Hepatocyte (in vitro differentiated cells): ENCODE measurements at regions not wholly inside any gene's neighbourhood (a gene's known extent, or its start where the extent isn't known, plus 50 kb on each side); places are given as distances from the start of the nearest gene placed in this dataset.

Experiments
- DNase-seq: peaks from one replicate; pipeline ENCODE4 v3.0.0-alpha.2; 2016; ENCODE audit warnings: low spot score
- H2AFZ ChIP-seq: fragments of 200-600 bp; sonication (generic); 2 replicates; pipeline ENCODE4 v1.6.0; 2016; ENCODE audit warnings: antibody characterized with exemption, mild to moderate bottlenecking
- H3K27ac ChIP-seq: fragments of 200-600 bp; sonication (generic); 2 replicates; pipeline ENCODE4 v1.5.1; 2016; ENCODE audit warnings: mild to moderate bottlenecking
- H3K27me3 ChIP-seq: fragments of 200-600 bp; sonication (generic); 2 replicates; pipeline ENCODE4 v1.6.1; 2016
- H3K36me3 ChIP-seq: fragments of 200-600 bp; sonication (generic); replicated peaks from 2 replicates; pipeline ENCODE4 v1.5.1; 2016; ENCODE audit warnings: low read depth; ENCODE audit not compliant: insufficient read depth
- H3K4me1 ChIP-seq: fragments of 200-600 bp; sonication (generic); 2 replicates; pipeline ENCODE4 v1.5.1; 2016; ENCODE audit warnings: mild to moderate bottlenecking, moderate library complexity; ENCODE audit not compliant: insufficient read depth
- H3K4me2 ChIP-seq: fragments of 200-600 bp; sonication (generic); 2 replicates; pipeline ENCODE4 v1.6.0; 2016
- H3K4me3 ChIP-seq: fragments of 200-600 bp; sonication (generic); 2 replicates; pipeline ENCODE4 v1.5.1; 2016; ENCODE audit warnings: mild to moderate bottlenecking
- H3K79me2 ChIP-seq: fragments of 200-600 bp; sonication (generic); 2 replicates; pipeline ENCODE4 v1.6.0; 2017; ENCODE audit warnings: mild to moderate bottlenecking
- H3K9me2 ChIP-seq: fragments of 200-600 bp; sonication (generic); replicated peaks from 2 replicates; pipeline ENCODE4 v1.6.0; 2017; ENCODE audit warnings: mild to moderate bottlenecking; ENCODE audit not compliant: insufficient read depth
- H3K9me3 ChIP-seq: fragments of 200-600 bp; sonication (generic); 2 replicates; pipeline ENCODE4 v1.5.1; 2016; ENCODE audit warnings: low read depth, mild to moderate bottlenecking
- H4K20me1 ChIP-seq: fragments of 200-600 bp; sonication (generic); 2 replicates; pipeline ENCODE4 v1.6.0; 2016; ENCODE audit warnings: mild to moderate bottlenecking; ENCODE audit not compliant: insufficient read depth, poor library complexity, severe bottlenecking
- EZH2 ChIP-seq: fragments of 200-600 bp; sonication (generic); IDR thresholded peaks from 2 replicates; pipeline ENCODE4 v1.6.1; 2016; ENCODE audit warnings: antibody characterized with exemption, mild to moderate bottlenecking, borderline replicate concordance
- EZH2phosphoT487 ChIP-seq: fragments of 200-600 bp; sonication (generic); IDR thresholded peaks from one replicate; pipeline ENCODE4 v1.6.1; 2018; ENCODE audit warnings: antibody characterized with exemption, mild to moderate bottlenecking, low read depth, moderate library complexity; ENCODE audit not compliant: unreplicated experiment, severe bottlenecking
- WGBS: methylation state at CpG from one replicate; pipeline ENCODE4 v1.1.6; 2016; ENCODE audit warnings: low lambda C conversion rate; ENCODE audit errors: missing lambda C conversion rate; 5-methylcytosine and 5-hydroxymethylcytosine counted together
- TF ChIP-seq, protein P1 (sequence below): fragments of 200-600 bp; sonication (generic); IDR thresholded peaks from 2 replicates; pipeline ENCODE4 v1.5.1; 2016; ENCODE audit warnings: antibody characterized with exemption, mild to moderate bottlenecking; ENCODE audit not compliant: poor library complexity

DNA sequence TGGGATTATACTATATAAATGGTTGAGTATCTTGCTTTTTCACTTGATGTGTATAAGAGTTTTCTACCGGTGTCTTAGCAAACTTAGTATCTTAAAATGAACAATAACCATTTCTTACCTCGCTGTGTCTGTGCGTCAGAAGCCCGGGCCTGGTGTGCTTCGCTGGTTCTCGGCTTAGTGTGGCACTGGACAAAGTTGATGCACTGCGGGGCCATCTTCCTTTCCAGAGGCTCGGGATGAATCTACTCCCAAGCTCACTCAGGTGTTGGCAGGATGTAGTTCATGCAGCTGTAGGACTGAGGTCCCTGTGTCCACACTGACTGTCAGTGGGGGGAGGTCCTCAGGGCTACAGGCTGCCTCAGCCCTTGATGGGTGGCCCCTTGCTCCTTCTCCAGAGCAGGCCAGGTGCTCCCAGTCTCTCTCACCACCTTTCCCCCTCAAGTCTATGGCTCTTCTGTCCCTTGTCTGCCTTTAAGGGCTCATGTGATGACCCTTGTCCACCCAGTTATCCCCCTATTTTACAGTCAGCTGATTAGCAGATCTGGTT is 227.8 kb downstream of the GLRX3 start:
- H3K36me3 ChIP-seq = no peaks in the 10 kb centered on the region
- no peak overlapping the region for H3K4me2 ChIP-seq
- DNase-seq = no peak
- no peak overlapping the region for H3K27ac ChIP-seq
- no peaks in the 10 kb centered on the region for H3K27me3 ChIP-seq
- WGBS = 91% methylated on average over 8 of the region's 8 CpGs
- H3K9me2 ChIP-seq = no peaks in the 10 kb centered on the region
- no peaks in the 10 kb centered on the region for H3K79me2 ChIP-seq
- H3K4me3 ChIP-seq = no peak overlapping the region
- H3K4me1 ChIP-seq = peaks cover 5% of the 10 kb centered on the region
- no peak for TF ChIP-seq EZH2phosphoT487
- no peaks in the 10 kb centered on the region for H3K9me3 ChIP-seq
- no peak overlapping the region for H2AFZ ChIP-seq
- H4K20me1 ChIP-seq = no peaks in the 10 kb centered on the region

DNA sequence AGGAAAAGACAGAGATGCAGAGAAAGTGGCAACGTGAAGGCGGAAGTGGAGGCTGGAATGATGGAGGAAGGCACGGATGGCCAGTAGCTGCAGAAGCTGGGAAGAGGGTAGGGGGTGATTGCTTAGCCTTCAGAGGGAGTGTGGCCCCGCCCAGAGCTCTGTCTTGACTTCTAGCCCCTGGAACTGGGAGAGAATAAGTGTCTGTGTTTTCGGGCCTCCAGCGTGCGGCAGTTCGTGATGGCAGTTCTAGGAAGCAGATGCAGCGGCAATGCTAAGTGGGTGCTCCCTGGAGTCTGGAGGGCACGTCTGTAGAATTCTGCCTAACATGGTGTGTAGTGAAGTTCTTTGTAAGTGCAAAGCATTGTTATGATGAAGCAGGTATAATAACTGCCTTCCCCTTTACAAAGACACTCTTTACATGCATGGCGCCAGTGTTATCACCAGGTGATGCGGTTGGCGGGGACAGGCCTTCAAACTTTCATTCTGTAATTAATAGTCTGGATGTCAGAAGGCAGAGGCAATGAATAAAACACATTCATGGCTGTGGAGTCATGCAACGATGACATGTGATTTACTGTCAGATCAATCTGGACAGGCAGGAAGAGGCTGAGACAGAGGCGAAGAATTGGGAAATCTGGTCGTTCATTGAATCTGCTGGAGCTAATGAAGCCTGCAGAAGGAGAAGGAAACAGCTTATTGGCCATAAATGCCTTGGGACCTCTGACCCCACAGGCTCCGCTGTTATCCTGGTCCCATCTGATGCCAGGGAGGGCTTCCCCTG is 228.6 kb downstream of the GLRX3 start:
- Histone ChIP-seq H3K4me1 (peaks cover 5% of the 10 kb centered on the region), H3K27me3 (no peaks in the 10 kb centered on the region), H2AFZ (no peak overlapping the region), H3K4me2 (no peak overlapping the region), H3K27ac (no peak overlapping the region), H3K9me2 (no peaks in the 10 kb centered on the region), H3K4me3 (no peak overlapping the region), H3K36me3 (no peaks in the 10 kb centered on the region), H3K79me2 (no peaks in the 10 kb centered on the region), H3K9me3 (no peaks in the 10 kb centered on the region), H4K20me1 (no peaks in the 10 kb centered on the region)
- 89% methylated on average over 17 of the region's 17 CpGs for whole genome bisulfite sequencing
- TF ChIP-seq EZH2phosphoT487 = no peak
- no peak for TF ChIP-seq EZH2
- TF ChIP-seq, protein P1, sequence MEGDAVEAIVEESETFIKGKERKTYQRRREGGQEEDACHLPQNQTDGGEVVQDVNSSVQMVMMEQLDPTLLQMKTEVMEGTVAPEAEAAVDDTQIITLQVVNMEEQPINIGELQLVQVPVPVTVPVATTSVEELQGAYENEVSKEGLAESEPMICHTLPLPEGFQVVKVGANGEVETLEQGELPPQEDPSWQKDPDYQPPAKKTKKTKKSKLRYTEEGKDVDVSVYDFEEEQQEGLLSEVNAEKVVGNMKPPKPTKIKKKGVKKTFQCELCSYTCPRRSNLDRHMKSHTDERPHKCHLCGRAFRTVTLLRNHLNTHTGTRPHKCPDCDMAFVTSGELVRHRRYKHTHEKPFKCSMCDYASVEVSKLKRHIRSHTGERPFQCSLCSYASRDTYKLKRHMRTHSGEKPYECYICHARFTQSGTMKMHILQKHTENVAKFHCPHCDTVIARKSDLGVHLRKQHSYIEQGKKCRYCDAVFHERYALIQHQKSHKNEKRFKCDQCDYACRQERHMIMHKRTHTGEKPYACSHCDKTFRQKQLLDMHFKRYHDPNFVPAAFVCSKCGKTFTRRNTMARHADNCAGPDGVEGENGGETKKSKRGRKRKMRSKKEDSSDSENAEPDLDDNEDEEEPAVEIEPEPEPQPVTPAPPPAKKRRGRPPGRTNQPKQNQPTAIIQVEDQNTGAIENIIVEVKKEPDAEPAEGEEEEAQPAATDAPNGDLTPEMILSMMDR = no peak
- DNase-seq = no peak

DNA sequence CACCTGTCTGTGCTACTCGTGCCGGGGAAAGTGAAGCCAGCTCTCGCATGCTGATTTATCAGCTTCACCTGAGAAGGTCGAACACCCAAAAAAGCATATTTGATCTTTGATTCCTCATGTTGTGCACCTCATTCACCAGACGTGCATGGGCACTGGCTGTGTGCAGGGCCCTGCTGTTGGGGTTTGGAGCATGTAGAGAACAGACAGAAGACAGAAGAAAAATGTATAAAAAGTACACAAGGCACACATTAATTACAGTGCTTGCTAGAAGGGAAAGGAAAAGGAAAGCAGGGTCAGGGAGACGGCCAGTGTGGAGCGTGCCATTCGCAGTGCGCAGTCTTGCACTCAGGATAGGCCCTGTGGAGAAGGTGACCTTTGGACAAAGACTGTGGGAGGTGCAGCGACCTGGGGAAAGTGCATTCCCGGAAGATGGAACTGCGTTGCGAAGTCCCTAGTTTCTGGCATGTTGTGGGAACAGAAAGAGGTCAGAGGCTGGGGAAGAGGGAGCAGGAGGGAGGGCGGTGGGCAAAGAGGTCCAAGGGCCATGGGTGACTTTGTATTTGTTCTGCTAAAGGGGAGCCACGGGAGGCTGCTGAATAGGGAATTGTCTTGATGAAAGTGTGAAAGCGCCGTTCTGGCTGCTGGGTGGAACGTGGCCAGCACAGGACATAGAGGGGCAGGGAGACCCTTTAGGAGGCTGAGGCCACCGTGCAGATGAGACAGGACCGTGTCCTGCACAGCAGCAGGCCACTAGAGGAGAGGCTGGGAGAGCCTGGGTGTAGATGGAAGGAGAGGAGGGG is 232.8 kb downstream of the GLRX3 start:
- WGBS = 77% methylated on average over 20 of the region's 20 CpGs
- no peak overlapping the region for H3K27ac ChIP-seq
- H3K9me3 ChIP-seq = no peaks in the 10 kb centered on the region
- H3K9me2 ChIP-seq = no peaks in the 10 kb centered on the region
- H3K4me1 ChIP-seq = peaks cover 5% of the 10 kb centered on the region
- H3K4me2 ChIP-seq = no peak overlapping the region
- H3K4me3 ChIP-seq = no peak overlapping the region
- no peaks in the 10 kb centered on the region for H3K36me3 ChIP-seq
- no peaks in the 10 kb centered on the region for H4K20me1 ChIP-seq
- no peak overlapping the region for H2AFZ ChIP-seq
- DNase-seq = peak; percentile 28
- no peaks in the 10 kb centered on the region for H3K27me3 ChIP-seq
- H3K79me2 ChIP-seq = no peaks in the 10 kb centered on the region
- TF ChIP-seq EZH2phosphoT487 (no peak), EZH2 (no peak)
- TF ChIP-seq, protein P1 = no peak
